PC-3 (cell line): ENCODE measurements at regions not wholly inside any gene's neighbourhood (a gene's known extent, or its start where the extent isn't known, plus 50 kb on each side); places are given as distances from the start of the nearest gene placed in this dataset.

Experiments used
- ATAC-seq: fragments of 200-7000 bp; cut with Tn5 transposase; 2 replicates; pipeline ENCODE4 v1.9.1; 2020; ENCODE audit warnings: mild to moderate bottlenecking, moderate library complexity
- BruUV-seq: library from RNA; stranded (reverse); fragments of 400-500 nt; replicated peaks from 2 replicates; lab custom pipeline; 2021; lab: Mats Ljungman, UMichigan
- CTCF ChIA-PET: fragments of 300-600 bp; sonication (Branson Sonifier 250); formaldehyde crosslinking; loops from one replicate; lab custom pipeline; 2022; ENCODE audit warnings: antibody characterized with exemption; lab: Charles Lee
- POLR2A ChIA-PET: fragments of 300-600 bp; sonication (Branson Sonifier 250); formaldehyde crosslinking; loops from one replicate; lab custom pipeline; 2022; ENCODE audit warnings: antibody characterized with exemption; ENCODE audit not compliant: unreplicated experiment; lab: Charles Lee
- DNase-seq: peaks from one replicate; pipeline ENCODE4 v3.0.0-alpha.2; 2015
- H2AFZ ChIP-seq: fragments of 300-600 bp; sonication (generic); 2 replicates; pipeline ENCODE4 v1.6.0; 2016; ENCODE audit warnings: antibody characterized with exemption, low read length
- H3F3A ChIP-seq: fragments of 300-600 bp; sonication (generic); one replicate; pipeline ENCODE4 v1.6.0; 2017; ENCODE audit warnings: antibody characterized with exemption, low read length, control low read depth, mild to moderate bottlenecking; ENCODE audit not compliant: unreplicated experiment
- H3K27ac ChIP-seq: fragments of 300-600 bp; sonication (generic); 2 replicates; pipeline ENCODE4 v1.5.1; 2016; ENCODE audit warnings: mild to moderate bottlenecking, low read length
- H3K27me3 ChIP-seq: fragments of 300-600 bp; sonication (generic); 2 replicates; pipeline ENCODE4 v1.6.1; 2016; ENCODE audit warnings: low read length, mixed read lengths
- H3K36me3 ChIP-seq: fragments of 300-600 bp; sonication (generic); 2 replicates; pipeline ENCODE4 v1.6.1; 2016; ENCODE audit warnings: low read depth, mixed run types, low read length, mixed read lengths
- H3K4me1 ChIP-seq: fragments of 300-600 bp; sonication (generic); 2 replicates; pipeline ENCODE4 v1.5.1; 2016; ENCODE audit warnings: low read length; ENCODE audit not compliant: insufficient read depth
- H3K4me2 ChIP-seq: fragments of 300-600 bp; sonication (generic); 2 replicates; pipeline ENCODE4 v1.6.0; 2016; ENCODE audit warnings: low read length
- H3K4me3 ChIP-seq: fragments of 300-600 bp; sonication (generic); 2 replicates; pipeline ENCODE4 v1.5.1; 2016; ENCODE audit warnings: mild to moderate bottlenecking, low read length, mixed read lengths
- H3K79me2 ChIP-seq: fragments of 300-600 bp; sonication (generic); 2 replicates; pipeline ENCODE4 v1.6.1; 2017; ENCODE audit warnings: low read length, mixed read lengths
- H3K9ac ChIP-seq: fragments of 300-600 bp; sonication (generic); 2 replicates; pipeline ENCODE4 v1.6.0; 2016; ENCODE audit warnings: mild to moderate bottlenecking, low read length
- H3K9me2 ChIP-seq: fragments of 300-600 bp; sonication (generic); replicated peaks from 2 replicates; pipeline ENCODE4 v1.6.1; 2016; ENCODE audit warnings: mixed run types, low read length, mixed read lengths
- H3K9me3 ChIP-seq: fragments of 300-600 bp; sonication (generic); 2 replicates; pipeline ENCODE4 v1.6.1; 2016; ENCODE audit warnings: low read length, mixed read lengths
- H4K20me1 ChIP-seq: fragments of 300-600 bp; sonication (generic); 2 replicates; pipeline ENCODE4 v1.6.1; 2016; ENCODE audit warnings: low read length, mixed read lengths
- EZH2 ChIP-seq: fragments of 300-600 bp; sonication (generic); IDR thresholded peaks from one replicate; pipeline ENCODE4 v1.6.1; 2017; ENCODE audit warnings: antibody characterized with exemption, mild to moderate bottlenecking, low read length; ENCODE audit not compliant: unreplicated experiment
- EZH2phosphoT487 ChIP-seq: fragments of 300-600 bp; sonication (generic); IDR thresholded peaks from 2 replicates; pipeline ENCODE4 v1.6.1; 2018; ENCODE audit warnings: mild to moderate bottlenecking, antibody characterized with exemption, low read length, borderline replicate concordance
- intact Hi-C: fragments of 100-400 bp; cut with micrococcal nuclease; formaldehyde crosslinking; loops from 2 replicates; pipeline ENCODE4 v1.9.0; 2023
- TF ChIP-seq, protein P1 (sequence below): fragments of 300-600 bp; sonication (generic); conservative IDR thresholded peaks from 2 replicates; pipeline ENCODE4 v1.5.1; 2017; ENCODE audit warnings: antibody characterized with exemption, low read depth, mild to moderate bottlenecking, low read length

DNA sequence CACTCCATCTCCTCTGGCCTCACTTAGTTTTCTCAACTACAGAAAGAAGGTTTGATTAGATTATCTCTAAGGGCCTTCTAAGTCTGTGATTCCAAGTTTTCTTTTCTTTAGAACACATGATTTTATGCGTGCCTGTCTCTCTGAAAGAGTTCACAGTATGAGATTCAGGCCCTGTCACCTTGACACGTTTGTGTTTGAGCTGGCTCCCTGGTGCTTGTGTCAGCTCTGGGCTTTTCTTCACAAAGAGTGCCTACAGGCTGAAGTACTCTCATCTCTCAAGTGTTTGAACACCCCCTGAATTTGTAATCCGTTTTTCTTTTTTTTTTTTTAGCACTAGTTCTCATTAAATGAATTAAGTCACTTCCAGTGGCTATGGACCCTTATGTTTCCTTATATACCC lies 306.9 kb upstream of the C9orf72 start:
- ChIA-PET POLR2A (no interaction called here), CTCF (no interaction called here)
- intact Hi-C loops, result no loop called here

DNA sequence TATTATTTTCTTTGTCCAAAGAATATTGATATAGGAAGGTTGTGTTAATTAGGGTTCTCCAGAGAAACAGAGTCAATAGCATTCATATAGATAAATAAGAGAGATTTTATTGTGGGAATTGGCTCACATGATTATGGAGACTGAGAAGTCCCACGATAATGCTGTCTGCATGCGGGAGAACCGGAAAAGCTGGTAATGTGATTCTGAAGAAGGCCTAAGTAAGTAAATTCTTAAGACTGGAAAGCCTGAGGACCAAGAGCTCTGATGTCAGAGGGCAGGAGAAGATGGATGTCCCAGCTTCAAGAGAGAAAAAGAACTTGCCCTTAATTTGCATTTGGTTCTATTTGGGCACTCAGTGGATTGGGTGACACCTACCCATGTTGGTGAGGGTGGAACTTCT lies 307.4 kb upstream of the C9orf72 start:
- no peaks in the 10 kb centered on the region for H4K20me1 ChIP-seq
- TF ChIP-seq EZH2 (no peak), EZH2phosphoT487 (no peak)
- TF ChIP-seq, protein P1, sequence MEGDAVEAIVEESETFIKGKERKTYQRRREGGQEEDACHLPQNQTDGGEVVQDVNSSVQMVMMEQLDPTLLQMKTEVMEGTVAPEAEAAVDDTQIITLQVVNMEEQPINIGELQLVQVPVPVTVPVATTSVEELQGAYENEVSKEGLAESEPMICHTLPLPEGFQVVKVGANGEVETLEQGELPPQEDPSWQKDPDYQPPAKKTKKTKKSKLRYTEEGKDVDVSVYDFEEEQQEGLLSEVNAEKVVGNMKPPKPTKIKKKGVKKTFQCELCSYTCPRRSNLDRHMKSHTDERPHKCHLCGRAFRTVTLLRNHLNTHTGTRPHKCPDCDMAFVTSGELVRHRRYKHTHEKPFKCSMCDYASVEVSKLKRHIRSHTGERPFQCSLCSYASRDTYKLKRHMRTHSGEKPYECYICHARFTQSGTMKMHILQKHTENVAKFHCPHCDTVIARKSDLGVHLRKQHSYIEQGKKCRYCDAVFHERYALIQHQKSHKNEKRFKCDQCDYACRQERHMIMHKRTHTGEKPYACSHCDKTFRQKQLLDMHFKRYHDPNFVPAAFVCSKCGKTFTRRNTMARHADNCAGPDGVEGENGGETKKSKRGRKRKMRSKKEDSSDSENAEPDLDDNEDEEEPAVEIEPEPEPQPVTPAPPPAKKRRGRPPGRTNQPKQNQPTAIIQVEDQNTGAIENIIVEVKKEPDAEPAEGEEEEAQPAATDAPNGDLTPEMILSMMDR, result no peak
- no peak overlapping the region for H2AFZ ChIP-seq
- H3K4me3 ChIP-seq, result no peak overlapping the region
- H3K9me3 ChIP-seq, result no peaks in the 10 kb centered on the region
- no peak overlapping the region for H3K27ac ChIP-seq
- no peak overlapping the region for H3K4me2 ChIP-seq
- no peaks in the 10 kb centered on the region for H3F3A ChIP-seq
- H3K4me1 ChIP-seq, result no peaks in the 10 kb centered on the region
- intact Hi-C loops, result no loop called here
- no peaks in the 10 kb centered on the region for H3K36me3 ChIP-seq
- ATAC-seq, result no peak
- BruUV-seq, result no TSS peak
- ChIA-PET POLR2A (no interaction called here), CTCF (no interaction called here)
- no peak overlapping the region for H3K9ac ChIP-seq
- no peaks in the 10 kb centered on the region for H3K9me2 ChIP-seq
- no peaks in the 10 kb centered on the region for H3K79me2 ChIP-seq
- peaks cover 14% of the 10 kb centered on the region; the same call in 1 of the 2 replicates for H3K27me3 ChIP-seq
- peak; percentile 4 for DNase-seq

More for the DNA sequence above, 306.9 kb upstream of the C9orf72 start:
- peaks cover 10% of the 10 kb centered on the region; the same call in 1 of the 2 replicates for H3K27me3 ChIP-seq
- no TSS peak for BruUV-seq
- ATAC-seq (no peak), DNase-seq (no peak)
- H3K36me3 ChIP-seq, result no peaks in the 10 kb centered on the region
- H3K9ac ChIP-seq, result no peak overlapping the region
- no peaks in the 10 kb centered on the region for H4K20me1 ChIP-seq
- no peak overlapping the region for H3K4me2 ChIP-seq
- H3F3A ChIP-seq, result no peaks in the 10 kb centered on the region
- H3K79me2 ChIP-seq, result no peaks in the 10 kb centered on the region
- H3K27ac ChIP-seq, result no peak overlapping the region
- no peak overlapping the region for H3K4me3 ChIP-seq
- H3K9me2 ChIP-seq, result no peaks in the 10 kb centered on the region
- H2AFZ ChIP-seq, result no peak overlapping the region
- no peaks in the 10 kb centered on the region for H3K9me3 ChIP-seq
- H3K4me1 ChIP-seq, result no peaks in the 10 kb centered on the region
- no peak for TF ChIP-seq EZH2

DNA sequence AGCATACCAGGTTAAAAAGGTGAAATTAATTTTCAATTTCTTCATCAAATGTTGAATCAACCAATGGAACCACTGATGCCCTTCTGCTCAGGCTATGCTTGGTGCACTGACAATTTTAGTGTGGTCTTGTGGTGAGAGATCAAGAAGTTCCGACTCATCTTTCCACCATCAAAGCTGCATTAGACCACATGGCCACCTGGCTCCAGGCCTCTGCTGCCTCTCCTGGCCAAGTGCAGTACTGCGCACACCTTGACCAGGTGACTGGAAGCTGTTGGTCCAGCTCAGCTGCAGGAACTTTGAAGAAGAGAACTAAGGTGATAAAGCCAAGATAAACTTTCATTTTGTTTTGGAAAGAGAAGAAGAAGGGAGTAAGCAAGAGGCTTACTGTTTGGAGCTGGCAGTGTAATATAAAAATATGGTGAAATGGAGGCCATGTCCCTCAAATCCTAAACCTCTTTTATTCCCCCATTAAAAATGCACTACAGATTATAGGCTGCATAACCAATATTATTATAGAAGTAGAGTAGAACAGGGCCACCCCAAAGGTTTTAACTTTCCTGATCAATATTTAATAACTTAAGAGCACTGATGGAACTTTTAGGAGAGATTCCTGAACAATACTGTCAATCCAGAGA lies 315.5 kb upstream of the C9orf72 start:
- Histone ChIP-seq H3K9me2 (no peaks in the 10 kb centered on the region), H3K27me3 (peaks cover 20% of the 10 kb centered on the region), H3K36me3 (no peaks in the 10 kb centered on the region), H3K4me1 (no peaks in the 10 kb centered on the region), H2AFZ (no peak overlapping the region), H3K4me2 (no peak overlapping the region), H3K9me3 (no peaks in the 10 kb centered on the region), H3K4me3 (no peak overlapping the region), H4K20me1 (no peaks in the 10 kb centered on the region), H3F3A (no peaks in the 10 kb centered on the region), H3K9ac (no peak overlapping the region), H3K27ac (no peak overlapping the region), H3K79me2 (no peaks in the 10 kb centered on the region)
- CTCF ChIA-PET, result interaction anchor here (0.5 kb wide), 1 partner anchor 1411 kb away, joined by 12 read pairs; no protein-coding TSS in a partner anchor
- intact Hi-C loops, result no loop called here
- no peak for ATAC-seq
- peak; percentile 60 for DNase-seq
- TF ChIP-seq EZH2, result no peak
- no peak for TF ChIP-seq EZH2phosphoT487
- TF ChIP-seq, protein P1, result peak; percentile 75
- POLR2A ChIA-PET, result no interaction called here
- BruUV-seq, result no TSS peak
